ENCODE measurements at regions not wholly inside any gene's neighbourhood (a gene's known extent, or its start where the extent isn't known, plus 50 kb on each side); places are given as distances from the start of the nearest gene placed in this dataset.
A peak's percentile ranks its signal among the peaks of the same experiment; 100 is the strongest.

DNA sequence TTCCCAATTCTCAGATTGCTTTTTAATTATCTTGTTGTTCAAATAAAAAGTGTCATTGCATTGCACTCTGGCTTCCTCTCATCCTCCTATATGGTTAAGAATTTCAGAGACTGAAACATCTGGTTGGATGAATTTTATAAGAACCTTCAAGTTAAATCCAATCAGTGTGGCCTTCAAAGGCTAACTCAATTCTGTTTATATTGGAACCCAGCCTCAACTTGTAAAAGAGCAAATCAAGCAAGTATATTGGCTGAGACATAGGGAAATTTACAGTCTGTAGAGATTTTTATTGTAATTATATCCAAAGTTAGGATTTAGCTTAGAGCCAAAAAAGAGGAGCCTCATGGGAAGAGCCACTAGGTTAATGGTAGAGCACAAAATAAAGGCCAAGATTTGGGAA lies 159.9 kb upstream of the FER start:
- Histone ChIP-seq H3K27me3 (ENCODE audit: control insufficient read depth, insufficient read depth, low read length, poor library complexity, severe bottlenecking) (no peaks in the 10 kb centered on the region), H3K4me3 (ENCODE audit: low read length) (no peak overlapping the region), H3K4me1 (ENCODE audit: control insufficient read depth, insufficient read depth, low read length) (no peaks in the 10 kb centered on the region), H3K9me3 (ENCODE audit: control insufficient read depth, low read length) (no peaks in the 10 kb centered on the region), H3K27ac (ENCODE audit: low read depth, low read length) (no peak overlapping the region), H3K9ac (ENCODE audit: extremely low read depth, low read length, poor library complexity, severe bottlenecking) (no peak overlapping the region), H3K36me3 (ENCODE audit: control insufficient read depth, insufficient read depth, low read length) (no peaks in the 10 kb centered on the region)
- Mint-ChIP-seq H3K9me3 (no peaks in the 10 kb centered on the region), H3K4me3 (no peak overlapping the region), H3K27ac (no peak overlapping the region), H3K36me3 (ENCODE audit: low read depth) (no peaks in the 10 kb centered on the region), H3K4me1 (no peaks in the 10 kb centered on the region), H3K27me3 (ENCODE audit: insufficient read depth) (no peaks in the 10 kb centered on the region)
- TF ChIP-seq, protein P1, sequence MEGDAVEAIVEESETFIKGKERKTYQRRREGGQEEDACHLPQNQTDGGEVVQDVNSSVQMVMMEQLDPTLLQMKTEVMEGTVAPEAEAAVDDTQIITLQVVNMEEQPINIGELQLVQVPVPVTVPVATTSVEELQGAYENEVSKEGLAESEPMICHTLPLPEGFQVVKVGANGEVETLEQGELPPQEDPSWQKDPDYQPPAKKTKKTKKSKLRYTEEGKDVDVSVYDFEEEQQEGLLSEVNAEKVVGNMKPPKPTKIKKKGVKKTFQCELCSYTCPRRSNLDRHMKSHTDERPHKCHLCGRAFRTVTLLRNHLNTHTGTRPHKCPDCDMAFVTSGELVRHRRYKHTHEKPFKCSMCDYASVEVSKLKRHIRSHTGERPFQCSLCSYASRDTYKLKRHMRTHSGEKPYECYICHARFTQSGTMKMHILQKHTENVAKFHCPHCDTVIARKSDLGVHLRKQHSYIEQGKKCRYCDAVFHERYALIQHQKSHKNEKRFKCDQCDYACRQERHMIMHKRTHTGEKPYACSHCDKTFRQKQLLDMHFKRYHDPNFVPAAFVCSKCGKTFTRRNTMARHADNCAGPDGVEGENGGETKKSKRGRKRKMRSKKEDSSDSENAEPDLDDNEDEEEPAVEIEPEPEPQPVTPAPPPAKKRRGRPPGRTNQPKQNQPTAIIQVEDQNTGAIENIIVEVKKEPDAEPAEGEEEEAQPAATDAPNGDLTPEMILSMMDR (conservative IDR thresholded peaks at IDR 0.05): no peak
- DNase-seq: no peak

DNA sequence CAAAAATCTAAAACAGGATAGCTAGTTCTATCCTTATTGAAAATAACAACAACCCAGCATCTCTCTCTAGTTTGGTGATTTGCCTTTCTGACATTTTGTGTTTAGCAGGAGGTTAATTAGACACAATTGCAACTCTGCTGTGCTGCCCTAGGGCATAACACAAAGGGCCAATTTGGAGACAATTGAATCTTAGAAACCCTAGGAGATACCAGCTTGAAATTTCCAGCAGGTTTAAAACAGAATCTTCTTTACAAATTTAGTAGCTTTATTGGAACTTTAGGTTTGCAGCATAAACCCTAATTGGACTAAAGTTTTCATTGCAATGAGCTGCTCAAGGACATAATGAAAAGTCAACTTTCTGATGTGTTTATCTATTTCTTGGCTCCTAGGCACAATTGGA lies 166.7 kb upstream of the FER start:
- Histone ChIP-seq H3K27me3 (ENCODE audit: control insufficient read depth, insufficient read depth, low read length, poor library complexity, severe bottlenecking) (no peaks in the 10 kb centered on the region), H3K27ac (ENCODE audit: low read depth, low read length) (no peak overlapping the region), H3K4me1 (ENCODE audit: control insufficient read depth, insufficient read depth, low read length) (no peaks in the 10 kb centered on the region), H3K4me3 (ENCODE audit: low read length) (no peak overlapping the region), H3K36me3 (ENCODE audit: control insufficient read depth, insufficient read depth, low read length) (no peaks in the 10 kb centered on the region), H3K9me3 (ENCODE audit: control insufficient read depth, low read length) (no peaks in the 10 kb centered on the region), H3K9ac (ENCODE audit: extremely low read depth, low read length, poor library complexity, severe bottlenecking) (no peak overlapping the region)
- no peak overlapping the region for H3K27ac Mint-ChIP-seq
- TF ChIP-seq, protein P1 (conservative IDR thresholded peaks at IDR 0.05): no peak
- no peak for DNase-seq
- no peaks in the 10 kb centered on the region for H3K36me3 Mint-ChIP-seq (ENCODE audit: low read depth)
- peaks cover 4% of the 10 kb centered on the region for H3K4me1 Mint-ChIP-seq
- H3K9me3 Mint-ChIP-seq: peaks cover 8% of the 10 kb centered on the region
- H3K4me3 Mint-ChIP-seq: no peak overlapping the region
- H3K27me3 Mint-ChIP-seq (ENCODE audit: insufficient read depth): no peaks in the 10 kb centered on the region

DNA sequence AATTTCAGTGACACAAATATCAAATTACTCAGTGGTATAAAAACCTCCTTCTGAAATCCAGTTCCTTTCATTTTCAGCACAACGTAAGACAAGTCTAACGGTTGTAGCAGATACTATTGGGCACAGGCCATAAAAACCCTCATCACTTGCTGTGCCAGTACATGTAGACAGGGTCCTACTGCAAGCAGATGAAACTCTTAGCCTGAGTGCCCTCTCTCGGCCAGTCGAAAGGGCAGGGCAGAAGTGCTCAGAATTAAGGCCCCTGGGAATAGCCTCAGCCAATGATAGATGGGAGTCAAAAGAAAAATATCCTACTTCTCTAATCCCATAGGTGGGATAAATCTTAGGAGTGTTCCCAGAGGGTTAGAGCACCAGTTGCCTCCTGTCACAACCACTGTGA lies 168.5 kb upstream of the FER start:
- Mint-ChIP-seq H3K27ac (no peak overlapping the region), H3K27me3 (ENCODE audit: insufficient read depth) (no peaks in the 10 kb centered on the region), H3K9me3 (peaks cover 26% of the 10 kb centered on the region), H3K4me1 (peaks cover 4% of the 10 kb centered on the region), H3K4me3 (no peak overlapping the region), H3K36me3 (ENCODE audit: low read depth) (no peaks in the 10 kb centered on the region)
- Histone ChIP-seq H3K27ac (ENCODE audit: low read depth, low read length) (no peak overlapping the region), H3K36me3 (ENCODE audit: control insufficient read depth, insufficient read depth, low read length) (no peaks in the 10 kb centered on the region), H3K4me1 (ENCODE audit: control insufficient read depth, insufficient read depth, low read length) (no peaks in the 10 kb centered on the region), H3K9ac (ENCODE audit: extremely low read depth, low read length, poor library complexity, severe bottlenecking) (no peak overlapping the region), H3K4me3 (ENCODE audit: low read length) (no peak overlapping the region), H3K27me3 (ENCODE audit: control insufficient read depth, insufficient read depth, low read length, poor library complexity, severe bottlenecking) (no peaks in the 10 kb centered on the region), H3K9me3 (ENCODE audit: control insufficient read depth, low read length) (peaks cover 9% of the 10 kb centered on the region)
- 88 to 94% methylated on average over 4 of the region's 4 CpGs for WGBS, 2 experiments (ENCODE audit: insufficient coverage in 1 of 2, insufficient read length in 1 of 2)
- no peak for DNase-seq
- TF ChIP-seq, protein P1 (conservative IDR thresholded peaks at IDR 0.05): peak; percentile 32
